ENCODE measurements at regions not wholly inside any gene's neighbourhood (a gene's known extent, or its start where the extent isn't known, plus 50 kb on each side); places are given as distances from the start of the nearest gene placed in this dataset.

- Histone ChIP-seq H3K79me2 (ENCODE audit: low read depth) (no peaks in the 10 kb centered on the region), H3K4me2 (no peak overlapping the region), H3F3A (ENCODE audit: low read depth) (no peaks in the 10 kb centered on the region), H3K9me3 (ENCODE audit: low read depth) (no peaks in the 10 kb centered on the region), H3K9ac (no peak overlapping the region), H3K27me3 (no peaks in the 10 kb centered on the region), H3K4me3 (no peak overlapping the region), H2AFZ (replicated peaks) (no peak overlapping the region), H3K36me3 (no peaks in the 10 kb centered on the region), H4K20me1 (ENCODE audit: low read depth) (no peaks in the 10 kb centered on the region), H3K4me1 (no peaks in the 10 kb centered on the region), H3K27ac (no peak overlapping the region)
- no peaks in the 10 kb centered on the region for H3K9me3 Mint-ChIP-seq
- H3K27me3 Mint-ChIP-seq (ENCODE audit: insufficient read depth, low read depth) = no peaks in the 10 kb centered on the region
- no peaks in the 10 kb centered on the region for H3K36me3 Mint-ChIP-seq
- DNase-seq (ENCODE audit: low spot score) = no peak
- H3K4me3 Mint-ChIP-seq = no peak overlapping the region
- H3K4me1 Mint-ChIP-seq = peaks cover 3% of the 10 kb centered on the region
- no peak overlapping the region for H3K27ac Mint-ChIP-seq
- TF ChIP-seq EZH2 (IDR thresholded peaks at IDR 0.05) = no peak
- TF ChIP-seq EZH2phosphoT487 (IDR thresholded peaks at IDR 0.05) = no peak
- no peak for TF ChIP-seq CTCF (IDR thresholded peaks at IDR 0.05)
Measured at GRCh38 chr18:45498287-45498658, 117.0 kb upstream of the SLC14A2 start.

- Mint-ChIP-seq H3K27ac (no peak overlapping the region), H3K36me3 (no peaks in the 10 kb centered on the region), H3K4me1 (peaks cover 2% of the 10 kb centered on the region), H3K9me3 (peaks cover 14% of the 10 kb centered on the region), H3K4me3 (no peak overlapping the region), H3K27me3 (ENCODE audit: insufficient read depth, low read depth) (peaks cover 3% of the 10 kb centered on the region)
- no peaks in the 10 kb centered on the region for H3K4me1 ChIP-seq
- H3K79me2 ChIP-seq (ENCODE audit: low read depth) = no peaks in the 10 kb centered on the region
- H3K27me3 ChIP-seq = no peaks in the 10 kb centered on the region
- H4K20me1 ChIP-seq (ENCODE audit: low read depth) = no peaks in the 10 kb centered on the region
- no peaks in the 10 kb centered on the region for H3K9me3 ChIP-seq (ENCODE audit: low read depth)
- no peak overlapping the region for H3K4me2 ChIP-seq
- no peak overlapping the region for H3K27ac ChIP-seq
- H2AFZ ChIP-seq (replicated peaks) = no peak overlapping the region
- no peak for TF ChIP-seq EZH2 (IDR thresholded peaks at IDR 0.05)
- TF ChIP-seq CTCF (IDR thresholded peaks at IDR 0.05) = no peak
- TF ChIP-seq EZH2phosphoT487 (IDR thresholded peaks at IDR 0.05) = no peak
- H3K4me3 ChIP-seq = no peak overlapping the region
- no peaks in the 10 kb centered on the region for H3K36me3 ChIP-seq
- no peaks in the 10 kb centered on the region for H3F3A ChIP-seq (ENCODE audit: low read depth)
- DNase-seq (ENCODE audit: low spot score) = no peak
- H3K9ac ChIP-seq = no peak overlapping the region
Measured at GRCh38 chr18:45503990-45504389, 111.3 kb upstream of the SLC14A2 start.

- TF ChIP-seq CTCF (IDR thresholded peaks at IDR 0.05) = no peak
- no peak for TF ChIP-seq EZH2 (IDR thresholded peaks at IDR 0.05)
- no peak for TF ChIP-seq EZH2phosphoT487 (IDR thresholded peaks at IDR 0.05)
- Mint-ChIP-seq H3K9me3 (peaks cover 14% of the 10 kb centered on the region), H3K36me3 (no peaks in the 10 kb centered on the region), H3K27me3 (ENCODE audit: insufficient read depth, low read depth) (peaks cover 3% of the 10 kb centered on the region), H3K4me3 (no peak overlapping the region), H3K27ac (no peak overlapping the region), H3K4me1 (peaks cover 7% of the 10 kb centered on the region)
- Histone ChIP-seq H3K9me3 (ENCODE audit: low read depth) (no peaks in the 10 kb centered on the region), H3K4me2 (no peak overlapping the region), H3K4me1 (no peaks in the 10 kb centered on the region), H3K4me3 (no peak overlapping the region), H3K9ac (no peak overlapping the region), H2AFZ (replicated peaks) (no peak overlapping the region), H4K20me1 (ENCODE audit: low read depth) (no peaks in the 10 kb centered on the region), H3K27ac (no peak overlapping the region), H3K36me3 (no peaks in the 10 kb centered on the region), H3F3A (ENCODE audit: low read depth) (no peaks in the 10 kb centered on the region), H3K79me2 (ENCODE audit: low read depth) (no peaks in the 10 kb centered on the region), H3K27me3 (no peaks in the 10 kb centered on the region)
- no peak for DNase-seq (ENCODE audit: low spot score)
Measured at GRCh38 chr18:45505497-45506206, 109.6 kb upstream of the SLC14A2 start.
